Adrenal gland (tissue), 9 donors: ENCODE measurements at regions not wholly inside any gene's neighbourhood (a gene's known extent, or its start where the extent isn't known, plus 50 kb on each side); places are given as distances from the start of the nearest gene placed in this dataset.

Experiments used
- DNase-seq, 7 donors: peaks; one replicate each; pipeline ENCODE4 v3.0.0-alpha.2; 2019 to 2020
- H3K27ac ChIP-seq, 5 donors: fragments of 200-600 bp; sonication (generic) in 4 of 5; 1 replicate in 3 of 5; 2 replicates in 2 of 5; pipeline versions ENCODE4 v1.5.1 to v1.8.0; 2016 to 2020; ENCODE audit warnings: mild to moderate bottlenecking in 1 of 5
- H3K27me3 ChIP-seq: fragments of 200-600 bp; 2 replicates; pipeline ENCODE4 v1.8.0; 2021
- H3K36me3 ChIP-seq, 2 donors: fragments of 200-600 bp; replicated peaks in 1 of 2; 1 replicate in 1 of 2; 2 replicates in 1 of 2; pipeline versions ENCODE4 v1.5.1 to v1.8.0; 2018 to 2022
- H3K4me1 ChIP-seq, 2 donors: fragments of 200-600 bp; replicated peaks in 1 of 2; 1 replicate in 1 of 2; 2 replicates in 1 of 2; pipeline versions ENCODE4 v1.5.1 to v1.8.0; 2018 to 2021
- H3K4me3 ChIP-seq, 4 donors: fragments of 200-600 bp; sonication (generic) in 3 of 4; one replicate each; pipeline ENCODE4 v1.5.1; 2016 to 2018
- H3K9me3 ChIP-seq, 3 donors: fragments of 200-600 bp; sonication (generic) in 1 of 3; replicated peaks in 1 of 3; 1 replicate in 2 of 3; 2 replicates in 1 of 3; pipeline versions ENCODE4 v1.5.1 to v1.8.0; 2016 to 2021
- POLR2A ChIP-seq, 2 donors: fragments of 450-650 bp; IDR thresholded peaks; one replicate each; pipeline ENCODE4 v1.6.1; 2017; ENCODE audit warnings: antibody characterized with exemption in 2 of 2, mild to moderate bottlenecking in 2 of 2, moderate library complexity in 1 of 2
- WGBS, 4 donors: extraction: QIAGEN DNeasy Blood & Tissue Kit in 2 of 4; methylation state at CpG; one replicate each; pipeline versions ENCODE4 v1.1.5 to v1.1.7; 2013 to 2017; 5-methylcytosine and 5-hydroxymethylcytosine counted together
- intact Hi-C, 2 donors: fragments of 100-400 bp; cut with DNase I; formaldehyde crosslinking; loops; one replicate each; pipeline versions ENCODE4 v1.14.1 to v1.15.0; 2022 to 2023
- TF ChIP-seq, protein P1 (sequence below), 6 experiments: fragments of 450-650 bp in 4 of 6; fragments of 200-600 bp in 2 of 6; sonication (generic) in 1 of 6; IDR thresholded peaks; 1 replicate in 5 of 6; 2 replicates in 1 of 6; pipeline versions ENCODE4 v1.5.1 to v1.8.0; 2016 to 2021; ENCODE audit warnings: antibody characterized with exemption in 6 of 6, mild to moderate bottlenecking in 2 of 6, moderate library complexity in 1 of 6
- donor health status: healthy with polysubstance abuse.
- donor health status: Bipolar disorder and iron deficiency.
- donor health status: DM: yes; HTN: yes; CAD: no.
- donor health status: DM: no; HTN: no; CAD: no.
- donor health status: DM: no; HTN: no; CAD: no.

DNA sequence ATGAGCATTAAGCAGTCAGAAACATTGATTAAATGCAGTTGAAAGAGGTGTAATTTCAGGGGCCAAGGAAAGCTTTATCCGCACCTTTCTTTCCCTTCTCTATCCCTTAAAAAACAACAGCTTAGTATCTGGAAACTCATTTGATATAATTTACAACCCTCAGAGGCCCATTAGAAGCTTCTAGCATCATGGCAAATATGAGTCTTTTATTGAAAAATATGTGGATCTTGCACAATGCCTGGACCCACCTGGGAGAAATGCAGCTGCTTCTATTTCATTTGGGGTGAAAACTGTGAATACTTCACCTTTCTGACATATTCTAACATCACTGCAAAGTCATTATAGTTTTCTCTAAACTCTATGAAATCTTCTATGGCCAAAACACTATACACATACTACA, 492.2 kb upstream of the PSMD7 start:
- Histone ChIP-seq H3K27ac (no peak overlapping the region), H3K27me3 (no peaks in the 10 kb centered on the region), H3K4me1 (no peaks in the 10 kb centered on the region), H3K9me3 (no peaks in the 10 kb centered on the region), H3K36me3 (no peaks in the 10 kb centered on the region), H3K4me3 (no peak overlapping the region)
- no peak for DNase-seq
- 84 to 94% (median 91%) methylated on average over 1 of the region's 1 CpG for WGBS, 4 donors
- intact Hi-C loops = no loop called here
- no peak for TF ChIP-seq POLR2A (IDR thresholded peaks at IDR 0.05)
- TF ChIP-seq, protein P1, sequence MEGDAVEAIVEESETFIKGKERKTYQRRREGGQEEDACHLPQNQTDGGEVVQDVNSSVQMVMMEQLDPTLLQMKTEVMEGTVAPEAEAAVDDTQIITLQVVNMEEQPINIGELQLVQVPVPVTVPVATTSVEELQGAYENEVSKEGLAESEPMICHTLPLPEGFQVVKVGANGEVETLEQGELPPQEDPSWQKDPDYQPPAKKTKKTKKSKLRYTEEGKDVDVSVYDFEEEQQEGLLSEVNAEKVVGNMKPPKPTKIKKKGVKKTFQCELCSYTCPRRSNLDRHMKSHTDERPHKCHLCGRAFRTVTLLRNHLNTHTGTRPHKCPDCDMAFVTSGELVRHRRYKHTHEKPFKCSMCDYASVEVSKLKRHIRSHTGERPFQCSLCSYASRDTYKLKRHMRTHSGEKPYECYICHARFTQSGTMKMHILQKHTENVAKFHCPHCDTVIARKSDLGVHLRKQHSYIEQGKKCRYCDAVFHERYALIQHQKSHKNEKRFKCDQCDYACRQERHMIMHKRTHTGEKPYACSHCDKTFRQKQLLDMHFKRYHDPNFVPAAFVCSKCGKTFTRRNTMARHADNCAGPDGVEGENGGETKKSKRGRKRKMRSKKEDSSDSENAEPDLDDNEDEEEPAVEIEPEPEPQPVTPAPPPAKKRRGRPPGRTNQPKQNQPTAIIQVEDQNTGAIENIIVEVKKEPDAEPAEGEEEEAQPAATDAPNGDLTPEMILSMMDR (IDR thresholded peaks at IDR 0.05) = no peak

DNA sequence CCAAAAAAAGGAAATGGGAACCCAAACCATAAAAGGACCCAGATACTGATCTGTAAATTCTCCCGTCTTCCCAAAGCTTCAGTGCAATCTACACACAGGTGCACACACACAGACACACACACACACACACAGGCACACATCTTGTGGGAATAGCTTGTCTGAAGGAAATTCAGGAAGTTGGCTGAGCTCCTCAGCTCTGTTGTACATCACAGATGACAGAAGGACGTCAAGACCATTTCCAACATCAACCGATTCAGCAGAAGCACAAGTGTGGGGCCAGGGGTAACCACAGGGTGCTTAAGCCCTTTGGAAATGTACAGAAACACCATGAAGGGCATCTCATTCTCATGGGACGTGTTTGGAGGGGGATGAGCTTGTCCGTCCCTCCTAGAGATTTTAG, 498.1 kb upstream of the PSMD7 start:
- Histone ChIP-seq H3K27me3 (no peaks in the 10 kb centered on the region), H3K27ac (no peak overlapping the region), H3K36me3 (no peaks in the 10 kb centered on the region), H3K4me1 (peaks cover 0 to 3% of the 10 kb centered on the region in 2 donors), H3K4me3 (no peak overlapping the region), H3K9me3 (no peaks in the 10 kb centered on the region)
- intact Hi-C loops = no loop called here
- no peak for DNase-seq
- TF ChIP-seq, protein P1 (IDR thresholded peaks at IDR 0.05) = no peak
- no peak for TF ChIP-seq POLR2A (IDR thresholded peaks at IDR 0.05)
- 78 to 93% (median 81%) methylated on average over 5 of the region's 5 CpGs for WGBS, 4 donors

DNA sequence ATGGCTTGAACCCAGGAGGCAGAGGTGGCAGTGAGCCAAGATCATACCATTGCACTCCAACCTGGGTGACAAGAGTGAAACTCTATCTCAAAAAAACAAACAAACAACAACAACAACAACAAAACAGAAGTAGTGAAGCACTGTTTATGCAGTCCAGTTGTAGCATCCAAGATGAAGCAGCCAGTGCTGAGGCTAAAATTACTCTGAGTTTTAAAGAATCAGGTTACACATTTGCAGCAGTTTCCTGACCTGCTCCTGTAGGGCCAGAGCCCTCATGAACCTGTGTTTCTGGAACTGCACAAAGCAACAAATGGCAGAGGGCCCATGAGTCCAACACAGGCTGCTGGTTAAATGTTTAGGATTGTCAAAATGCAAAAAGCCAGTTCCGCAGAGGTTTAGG, 499.5 kb upstream of the PSMD7 start:
- H3K27ac ChIP-seq = no peak overlapping the region
- no peaks in the 10 kb centered on the region for H3K27me3 ChIP-seq
- no peak for DNase-seq
- no peak overlapping the region for H3K4me3 ChIP-seq
- WGBS, 4 donors = 83 to 100% (median 97%) methylated on average over 1 of the region's 1 CpG
- intact Hi-C loops = no loop called here
- TF ChIP-seq, protein P1 (IDR thresholded peaks at IDR 0.05) = no peak
- no peak for TF ChIP-seq POLR2A (IDR thresholded peaks at IDR 0.05)
- no peaks in the 10 kb centered on the region for H3K36me3 ChIP-seq
- peaks cover 0 to 3% of the 10 kb centered on the region in 2 donors for H3K4me1 ChIP-seq
- H3K9me3 ChIP-seq = no peaks in the 10 kb centered on the region

DNA sequence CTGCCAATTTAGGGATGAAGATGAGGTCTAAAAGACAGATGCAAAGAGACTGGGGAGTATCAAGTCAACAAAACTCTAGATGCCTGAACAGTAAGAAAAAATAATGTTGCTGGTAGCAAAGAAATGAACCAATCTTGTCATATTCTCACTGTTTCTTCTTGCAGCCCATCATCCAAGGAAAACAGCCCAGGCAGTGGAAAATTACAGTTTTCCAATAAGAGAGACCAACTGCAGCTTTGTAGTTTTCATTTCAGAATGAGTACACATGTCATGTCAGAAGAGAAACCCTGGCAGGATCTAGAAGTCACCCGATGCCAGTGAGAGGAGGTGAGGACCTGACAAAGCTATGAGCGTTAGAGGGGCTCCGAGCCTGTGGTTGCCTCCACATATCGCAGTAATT, 500.4 kb upstream of the PSMD7 start:
- 45 to 59% (median 53%) methylated on average over 4 of the region's 4 CpGs for WGBS, 4 donors
- TF ChIP-seq, protein P1 (IDR thresholded peaks at IDR 0.05) = no peak
- no peak for TF ChIP-seq POLR2A (IDR thresholded peaks at IDR 0.05)
- Histone ChIP-seq H3K4me3 (no peak overlapping the region), H3K27ac (no peak overlapping the region), H3K27me3 (no peaks in the 10 kb centered on the region), H3K4me1 (peaks cover 0 to 3% of the 10 kb centered on the region in 2 donors), H3K36me3 (no peaks in the 10 kb centered on the region), H3K9me3 (no peaks in the 10 kb centered on the region)
- no peak for DNase-seq
- intact Hi-C loops = no loop called here
